Osteoblast (primary cell): ENCODE measurements at regions not wholly inside any gene's neighbourhood (a gene's known extent, or its start where the extent isn't known, plus 50 kb on each side); places are given as distances from the start of the nearest gene placed in this dataset.
A peak's percentile ranks its signal among the peaks of the same experiment; 100 is the strongest.
"Not testable (repeated sequence)": the region's sequence is repeated elsewhere in the genome, so short reads cannot be mapped to it uniquely, and the experiment has no call there.

Experiments used
- DNase-seq: peaks from one replicate; pipeline ENCODE4 v3.0.0; 2011; ENCODE audit warnings: low spot score, mixed read lengths; ENCODE audit not compliant: insufficient read length; ENCODE audit errors: missing footprints
- H2AFZ ChIP-seq: 2 replicates; pipeline ENCODE4 v1.6.0; 2011; ENCODE audit warnings: mild to moderate bottlenecking, low read length
- H3K27ac ChIP-seq: 2 replicates; pipeline ENCODE4 v1.5.1; 2011; ENCODE audit warnings: mild to moderate bottlenecking, low read depth, low read length, moderate library complexity
- H3K27me3 ChIP-seq: 2 replicates; pipeline ENCODE4 v1.6.0; 2012; ENCODE audit warnings: mild to moderate bottlenecking, control low read depth, inconsistent platforms, low read length, moderate library complexity; ENCODE audit not compliant: insufficient read depth
- H3K36me3 ChIP-seq: 2 replicates; pipeline ENCODE4 v1.5.1; 2011; ENCODE audit warnings: mild to moderate bottlenecking, low read length, control low read depth, moderate library complexity; ENCODE audit not compliant: insufficient read depth
- H3K4me1 ChIP-seq: 2 replicates; pipeline ENCODE4 v1.5.1; 2011; ENCODE audit warnings: mild to moderate bottlenecking, low read length, control low read depth, moderate library complexity; ENCODE audit not compliant: insufficient read depth
- H3K4me2 ChIP-seq: 2 replicates; pipeline ENCODE4 v1.6.0; 2011; ENCODE audit warnings: mild to moderate bottlenecking, low read length; ENCODE audit not compliant: insufficient read depth
- H3K4me3 ChIP-seq: fragments of 200-600 bp; sonication (generic); 3 replicates; pipeline ENCODE4 v1.5.1; 2012; ENCODE audit warnings: mild to moderate bottlenecking, low read length, inconsistent platforms; ENCODE audit not compliant: insufficient read depth
- H3K79me2 ChIP-seq: 2 replicates; pipeline ENCODE4 v1.6.0; 2012; ENCODE audit warnings: mild to moderate bottlenecking, low read length, control low read depth, inconsistent platforms; ENCODE audit not compliant: insufficient read depth
- H3K9me3 ChIP-seq: 2 replicates; pipeline ENCODE4 v1.5.1; 2011; ENCODE audit warnings: low read depth, low read length, control low read depth
- H4K20me1 ChIP-seq: 2 replicates; pipeline ENCODE4 v1.6.0; 2012; ENCODE audit warnings: mild to moderate bottlenecking, low read length, control low read depth; ENCODE audit not compliant: insufficient read depth
- CTCF ChIP-seq: IDR thresholded peaks from 2 replicates; pipeline ENCODE4 v1.5.1; 2011; ENCODE audit warnings: mild to moderate bottlenecking, low read depth, low read length, moderate library complexity; ENCODE audit errors: extremely low read depth

- no peak for DNase-seq
- H2AFZ ChIP-seq: no peak overlapping the region
- H3K9me3 ChIP-seq: no peaks in the 10 kb centered on the region
- H3K4me2 ChIP-seq: no peak overlapping the region
- H3K4me3 ChIP-seq: no peak overlapping the region
- H3K36me3 ChIP-seq: no peaks in the 10 kb centered on the region
- no peaks in the 10 kb centered on the region for H3K79me2 ChIP-seq
- no peak overlapping the region for H3K27ac ChIP-seq
- no peaks in the 10 kb centered on the region for H3K27me3 ChIP-seq
- H4K20me1 ChIP-seq: no peaks in the 10 kb centered on the region
- H3K4me1 ChIP-seq: peaks cover 42% of the 10 kb centered on the region
- TF ChIP-seq CTCF: no peak
Measured at GRCh38 chr6:21752054-21752811, 158.7 kb downstream of the SOX4 start.

- Histone ChIP-seq H3K4me3 (no peak overlapping the region), H3K4me2 (peak overlapping the region; percentile 26), H3K4me1 (peaks cover 38% of the 10 kb centered on the region), H3K27ac (peak overlapping the region; percentile 58), H3K27me3 (no peaks in the 10 kb centered on the region), H2AFZ (peak overlapping the region; percentile 2), H3K79me2 (no peaks in the 10 kb centered on the region), H3K36me3 (no peaks in the 10 kb centered on the region), H4K20me1 (no peaks in the 10 kb centered on the region), H3K9me3 (no peaks in the 10 kb centered on the region)
- no peak for TF ChIP-seq CTCF
- DNase-seq: peak; percentile 70
Measured at GRCh38 chr6:21753241-21754108, 159.9 kb downstream of the SOX4 start.

- no peak for TF ChIP-seq CTCF
- Histone ChIP-seq H4K20me1 (no peaks in the 10 kb centered on the region), H3K27me3 (no peaks in the 10 kb centered on the region), H3K79me2 (no peaks in the 10 kb centered on the region), H3K4me2 (no peak overlapping the region), H3K4me1 (peaks cover 33% of the 10 kb centered on the region), H3K4me3 (no peak overlapping the region), H3K27ac (no peak overlapping the region), H3K36me3 (no peaks in the 10 kb centered on the region), H2AFZ (no peak overlapping the region), H3K9me3 (no peaks in the 10 kb centered on the region)
- peak; percentile 54 for DNase-seq
Measured at GRCh38 chr6:21754891-21755290, 161.3 kb downstream of the SOX4 start.

GRCh38 chr6:21756487-21756886 is 162.9 kb downstream of the SOX4 start:
- Histone ChIP-seq H3K27ac (no peak overlapping the region), H3K36me3 (no peaks in the 10 kb centered on the region), H4K20me1 (no peaks in the 10 kb centered on the region), H3K27me3 (no peaks in the 10 kb centered on the region), H2AFZ (no peak overlapping the region), H3K79me2 (no peaks in the 10 kb centered on the region), H3K4me2 (no peak overlapping the region), H3K9me3 (no peaks in the 10 kb centered on the region), H3K4me3 (no peak overlapping the region), H3K4me1 (peaks cover 31% of the 10 kb centered on the region)
- no peak for DNase-seq
- TF ChIP-seq CTCF: no peak

- H4K20me1 ChIP-seq, H3K9me3 ChIP-seq, H3K79me2 ChIP-seq, H3K4me2 ChIP-seq, H3K36me3 ChIP-seq, DNase-seq, H3K4me3 ChIP-seq, H3K27ac ChIP-seq, H3K27me3 ChIP-seq, H2AFZ ChIP-seq: not testable (repeated sequence)
- H3K4me1 ChIP-seq: peaks cover 22% of the 10 kb centered on the region
Measured at GRCh38 chr6:21757392-21757791, 163.8 kb downstream of the SOX4 start.
